ENCODE measurements at regions not wholly inside any gene's neighbourhood (a gene's known extent, or its start where the extent isn't known, plus 50 kb on each side); places are given as distances from the start of the nearest gene placed in this dataset.

DNA sequence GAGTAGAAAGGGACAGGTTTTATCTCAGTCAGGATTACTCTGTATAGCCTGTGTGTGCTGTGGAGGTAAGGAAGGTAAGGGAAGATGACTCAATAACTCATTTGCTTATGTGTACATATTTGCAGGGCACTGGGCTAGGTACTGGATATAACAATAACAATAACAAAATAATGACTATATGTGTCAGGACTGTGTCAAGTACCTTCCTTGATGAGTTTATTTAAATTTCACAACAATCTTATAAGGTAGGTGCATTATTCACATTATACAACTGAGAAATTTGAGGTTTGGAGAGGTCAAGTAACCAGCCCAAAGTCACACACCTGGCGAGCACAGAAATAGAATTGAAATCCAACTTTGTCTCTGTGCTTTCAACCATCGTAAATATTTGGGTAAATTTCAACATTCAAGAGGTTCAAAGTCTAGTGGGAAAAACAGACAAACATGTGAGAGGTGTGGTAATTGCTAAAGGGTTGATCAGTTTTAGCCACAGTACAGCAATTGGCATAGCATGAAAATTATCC, 131.8 kb downstream of the APIP start:
- TF ChIP-seq, protein P1, sequence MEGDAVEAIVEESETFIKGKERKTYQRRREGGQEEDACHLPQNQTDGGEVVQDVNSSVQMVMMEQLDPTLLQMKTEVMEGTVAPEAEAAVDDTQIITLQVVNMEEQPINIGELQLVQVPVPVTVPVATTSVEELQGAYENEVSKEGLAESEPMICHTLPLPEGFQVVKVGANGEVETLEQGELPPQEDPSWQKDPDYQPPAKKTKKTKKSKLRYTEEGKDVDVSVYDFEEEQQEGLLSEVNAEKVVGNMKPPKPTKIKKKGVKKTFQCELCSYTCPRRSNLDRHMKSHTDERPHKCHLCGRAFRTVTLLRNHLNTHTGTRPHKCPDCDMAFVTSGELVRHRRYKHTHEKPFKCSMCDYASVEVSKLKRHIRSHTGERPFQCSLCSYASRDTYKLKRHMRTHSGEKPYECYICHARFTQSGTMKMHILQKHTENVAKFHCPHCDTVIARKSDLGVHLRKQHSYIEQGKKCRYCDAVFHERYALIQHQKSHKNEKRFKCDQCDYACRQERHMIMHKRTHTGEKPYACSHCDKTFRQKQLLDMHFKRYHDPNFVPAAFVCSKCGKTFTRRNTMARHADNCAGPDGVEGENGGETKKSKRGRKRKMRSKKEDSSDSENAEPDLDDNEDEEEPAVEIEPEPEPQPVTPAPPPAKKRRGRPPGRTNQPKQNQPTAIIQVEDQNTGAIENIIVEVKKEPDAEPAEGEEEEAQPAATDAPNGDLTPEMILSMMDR (IDR thresholded peaks at IDR 0.05), result no peak
- TF ChIP-seq POLR2A (IDR thresholded peaks at IDR 0.05), result no peak

All from adrenal gland (tissue), 5 donors.